ENCODE measurements at regions not wholly inside any gene's neighbourhood (a gene's known extent, or its start where the extent isn't known, plus 50 kb on each side); places are given as distances from the start of the nearest gene placed in this dataset.

DNA sequence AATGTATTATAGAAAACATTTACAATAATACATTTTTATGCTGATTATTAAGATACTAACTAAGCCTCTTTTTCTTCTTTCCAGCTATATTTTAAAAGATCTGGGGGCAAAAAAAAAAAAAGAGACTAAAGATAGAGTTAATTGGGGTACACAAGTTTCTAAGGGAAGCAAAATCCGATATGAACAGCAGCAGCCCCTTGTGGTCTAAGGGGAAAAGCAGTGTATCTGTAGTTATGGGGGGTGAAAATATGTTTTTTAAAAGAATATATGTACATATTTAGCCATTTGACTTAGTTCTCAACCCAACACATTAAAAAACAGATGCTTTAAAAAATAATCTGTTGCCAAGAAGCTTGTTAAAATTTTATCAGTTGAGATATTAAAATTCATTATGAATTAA is 134.3 kb upstream of the POU5F2 start:
- no peak for DNase-seq

DNA sequence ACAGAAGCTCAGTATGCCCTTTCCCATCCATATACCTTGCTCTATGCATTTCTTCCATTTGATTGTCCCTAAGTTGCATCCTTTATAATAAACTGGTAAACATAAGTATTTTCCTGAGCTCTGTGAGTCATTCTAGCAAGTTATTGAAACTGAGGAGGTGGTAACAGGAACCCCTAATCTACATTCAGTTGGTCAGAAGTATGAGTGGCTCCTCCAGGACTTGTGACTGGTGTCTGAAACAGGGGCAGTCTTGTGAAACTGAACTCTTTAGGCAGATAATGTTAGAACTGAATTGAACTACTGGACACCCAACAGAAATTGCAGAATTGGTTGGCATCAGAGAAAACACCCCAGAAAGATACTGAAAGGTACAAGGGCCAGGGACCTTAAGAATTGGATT is 133.1 kb upstream of the POU5F2 start:
- no peak for DNase-seq

DNA sequence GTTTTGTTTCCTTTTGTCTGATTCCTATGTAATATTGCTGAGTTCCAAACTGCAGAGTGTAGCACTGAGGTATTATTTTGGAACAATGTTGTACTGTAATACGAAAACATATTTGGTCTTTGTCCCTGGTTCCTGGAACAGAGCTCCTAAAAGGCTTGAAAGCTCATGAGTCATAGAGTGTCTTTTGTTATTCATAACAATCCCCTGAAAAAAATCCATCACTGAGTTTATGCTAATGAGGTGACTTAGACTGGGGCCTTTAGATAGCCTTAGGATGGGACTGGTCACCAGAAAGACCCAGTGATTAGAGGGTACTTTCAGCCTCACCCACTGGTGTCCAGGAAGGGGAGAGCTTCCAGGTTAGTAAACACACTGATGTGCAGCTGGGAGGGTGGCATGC is 132.7 kb upstream of the POU5F2 start:
- no peak for DNase-seq

- no peak for DNase-seq
These were observed 131.9 kb upstream of the POU5F2 start for GRCh38 chr5:93873211-93873736.

DNA sequence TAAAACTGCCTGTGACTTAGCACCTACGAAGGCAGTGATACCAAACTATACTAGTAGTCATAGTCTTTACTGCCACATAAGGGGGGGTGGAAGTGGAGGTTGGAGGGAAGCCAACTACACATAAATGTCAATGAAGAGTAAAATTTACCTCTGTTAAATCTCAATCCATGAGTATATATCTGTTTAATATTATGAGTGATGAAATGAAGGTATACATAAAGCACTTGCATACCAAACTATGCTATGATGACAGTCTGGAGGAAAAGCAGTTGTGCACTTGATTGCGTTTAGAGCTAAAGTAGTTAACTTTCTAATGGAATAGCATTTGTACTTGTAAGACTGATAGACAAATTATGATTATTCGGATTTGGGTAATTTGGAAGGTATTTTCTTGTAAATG is 129.2 kb upstream of the POU5F2 start:
- DNase-seq, result no peak

- no peak for DNase-seq
These were observed 127.5 kb upstream of the POU5F2 start for GRCh38 chr5:93868851-93869250.

GRCh38 chr5:93850311-93850710 is 108.9 kb upstream of the POU5F2 start:
- DNase-seq, result no peak

- no peak for DNase-seq
These were observed 104.0 kb upstream of the POU5F2 start for GRCh38 chr5:93845376-93845775.

DNA sequence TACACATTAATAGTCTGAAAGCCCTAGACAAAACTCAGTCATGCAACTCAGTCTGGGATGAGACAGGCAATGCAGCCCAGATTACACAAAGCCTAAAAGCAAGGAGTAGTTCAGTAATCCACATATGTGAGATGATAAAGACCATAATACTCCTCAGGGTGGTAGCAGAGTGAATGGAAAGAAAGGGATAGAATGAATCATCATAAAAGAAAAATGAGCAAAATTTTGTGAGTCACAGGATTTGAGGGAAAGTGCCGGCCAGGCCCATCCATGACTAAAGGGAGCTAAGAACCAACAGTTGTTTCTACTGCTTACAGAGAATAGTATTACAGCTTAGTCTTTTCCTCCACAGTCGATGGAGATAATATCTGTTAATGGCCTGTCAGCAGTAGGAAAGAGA is 90.0 kb upstream of the POU5F2 start:
- DNase-seq, result no peak

- no peak for DNase-seq
These were observed 89.5 kb upstream of the POU5F2 start for GRCh38 chr5:93830893-93831292.

DNA sequence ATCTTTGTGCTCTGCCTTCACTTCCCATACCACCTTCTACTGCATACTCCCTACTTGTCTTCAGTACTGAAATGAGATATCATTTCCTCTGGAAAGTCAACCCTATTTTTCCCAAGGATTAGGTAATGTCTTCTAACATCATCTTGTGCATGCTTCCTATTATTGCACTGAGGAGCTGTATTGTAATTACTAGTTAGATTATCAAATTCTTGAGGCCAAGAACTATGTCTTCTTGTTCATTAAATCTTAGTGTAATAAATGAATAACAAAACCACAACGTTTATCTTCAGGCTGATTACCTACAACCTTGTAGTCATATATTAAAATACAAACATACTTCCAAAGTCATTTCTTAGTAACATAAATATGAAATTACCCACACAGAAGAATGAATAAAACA is 87.9 kb upstream of the POU5F2 start:
- DNase-seq, result no peak

GRCh38 chr5:93821891-93822415 is 80.6 kb upstream of the POU5F2 start:
- DNase-seq, result no peak

DNA sequence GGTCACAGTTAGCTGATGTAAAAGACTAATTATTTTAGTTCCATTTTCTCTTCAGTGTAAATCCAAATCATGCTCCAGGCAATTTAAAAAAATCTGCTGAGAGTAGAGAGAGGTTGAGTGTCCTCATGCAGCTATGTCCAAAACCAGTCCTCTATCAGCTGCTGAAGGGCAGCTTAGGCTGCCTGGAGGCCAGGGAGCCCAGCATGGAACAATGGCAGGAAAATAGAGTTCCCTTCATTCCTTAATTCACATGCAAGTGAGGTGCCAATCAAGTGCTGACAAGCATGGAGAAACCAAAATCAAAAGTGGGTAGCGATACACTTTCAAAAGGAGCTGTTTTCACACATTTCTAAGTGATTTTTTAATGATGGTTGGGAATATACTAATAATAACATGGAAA is 78.3 kb upstream of the POU5F2 start:
- no peak for DNase-seq

- no peak for DNase-seq
These were observed 69.4 kb upstream of the POU5F2 start for GRCh38 chr5:93810780-93811179.

GRCh38 chr5:93809430-93809829 is 68.0 kb upstream of the POU5F2 start:
- DNase-seq, result no peak

DNA sequence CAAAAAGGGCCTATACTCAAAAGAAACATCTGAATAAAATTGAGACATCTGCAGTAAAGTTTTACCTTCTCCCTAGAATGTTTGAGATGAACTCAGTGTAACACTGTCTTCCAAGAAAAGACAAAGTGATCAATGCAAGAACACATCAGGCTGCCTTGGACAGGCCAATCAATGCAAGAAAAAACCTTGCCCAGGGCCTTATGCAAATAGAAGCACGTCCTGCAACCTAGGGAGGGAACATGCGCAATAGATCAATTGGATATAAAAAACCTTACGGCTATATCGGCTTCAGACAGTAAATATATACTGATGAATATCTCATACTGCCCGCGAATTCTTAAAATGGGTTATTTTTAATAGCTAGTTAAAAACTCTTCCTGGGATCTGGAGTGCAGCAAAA is 66.4 kb upstream of the POU5F2 start:
- DNase-seq, result no peak

DNA sequence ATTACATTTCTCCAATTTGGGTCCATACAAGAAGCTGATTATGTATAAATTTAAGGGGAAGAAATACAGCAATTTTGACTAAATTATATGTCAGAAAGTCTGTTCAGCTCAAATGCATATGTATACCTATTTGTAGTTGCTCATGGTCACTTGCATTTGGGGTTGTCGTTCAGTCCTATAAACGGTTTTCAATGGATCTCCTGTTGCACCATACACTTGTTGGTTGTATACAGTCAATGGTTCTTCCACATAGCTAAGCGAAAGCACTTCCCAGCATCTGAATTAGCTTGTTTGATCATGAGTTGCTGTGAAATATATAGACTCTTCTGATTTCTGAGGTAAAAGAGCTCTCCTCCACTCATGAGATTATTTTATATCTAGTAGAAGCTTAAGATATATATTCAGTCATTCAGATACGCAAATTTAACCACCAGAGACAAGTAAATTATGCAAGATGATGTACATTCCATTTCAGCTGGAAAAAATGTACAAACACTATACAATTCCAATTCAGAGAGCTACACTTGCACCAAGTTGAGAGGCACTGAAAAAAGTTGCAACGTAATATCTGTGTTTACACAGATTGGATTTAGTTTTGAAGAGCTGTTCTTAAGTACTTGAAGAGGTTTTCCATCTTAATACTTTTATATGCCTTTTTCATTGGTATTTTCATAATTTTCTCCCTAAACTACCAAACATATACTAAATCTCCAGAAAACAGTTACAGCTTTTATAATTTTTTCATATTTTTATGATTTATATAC is 64.4 kb upstream of the POU5F2 start:
- no peak for DNase-seq

GRCh38 chr5:93800988-93801811 is 59.8 kb upstream of the POU5F2 start:
- DNase-seq, result peak; percentile 74

DNA sequence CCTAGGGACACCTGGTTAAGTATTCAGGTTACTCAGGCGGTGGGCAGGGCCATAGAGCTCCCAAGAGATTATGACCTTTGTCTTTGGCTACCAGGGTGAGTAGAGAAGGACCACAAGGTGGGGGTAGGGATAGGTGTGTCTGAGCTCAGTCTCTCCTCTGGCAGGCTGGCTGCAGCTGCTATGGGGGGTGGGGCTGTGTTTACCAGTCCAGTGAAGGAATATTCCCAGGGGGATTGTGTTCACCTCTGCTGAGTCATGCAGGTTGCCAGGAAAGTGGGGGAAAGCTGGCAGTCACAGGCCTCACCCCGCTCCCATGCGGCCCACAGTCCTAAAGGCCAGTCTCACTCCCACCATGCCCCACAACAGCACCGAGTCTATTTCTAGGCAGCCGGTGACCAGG is 53.6 kb upstream of the POU5F2 start:
- no peak for DNase-seq

DNA sequence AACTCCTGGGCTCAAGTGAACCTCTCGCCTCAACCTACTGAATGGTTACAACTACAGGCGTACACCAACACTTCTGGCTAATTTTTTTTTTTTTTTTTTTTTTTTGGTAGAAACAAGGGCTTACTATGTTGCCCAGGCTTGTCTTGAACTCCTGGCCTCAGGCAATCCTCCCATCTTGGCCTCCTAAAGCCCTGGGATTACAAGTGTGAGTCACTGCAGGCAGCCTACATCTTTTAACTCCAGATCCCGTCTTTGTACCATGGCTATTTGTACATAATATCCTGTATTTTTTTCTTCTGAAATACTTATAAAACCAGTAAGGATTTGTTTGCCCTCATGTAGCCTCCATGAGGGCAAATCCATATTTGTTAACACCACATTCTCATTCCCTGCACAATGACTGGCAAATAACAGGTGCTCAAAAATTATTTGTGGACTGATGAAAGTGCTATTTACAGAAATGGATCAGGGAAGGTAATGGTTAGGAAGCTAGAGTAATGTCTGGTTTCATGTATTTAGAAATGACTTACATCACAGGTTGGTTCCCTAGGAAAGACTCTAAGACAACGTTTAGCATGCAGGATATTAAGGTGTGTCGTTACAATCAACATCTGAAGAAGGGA is 51.9 kb upstream of the POU5F2 start:
- DNase-seq, result no peak

DNA sequence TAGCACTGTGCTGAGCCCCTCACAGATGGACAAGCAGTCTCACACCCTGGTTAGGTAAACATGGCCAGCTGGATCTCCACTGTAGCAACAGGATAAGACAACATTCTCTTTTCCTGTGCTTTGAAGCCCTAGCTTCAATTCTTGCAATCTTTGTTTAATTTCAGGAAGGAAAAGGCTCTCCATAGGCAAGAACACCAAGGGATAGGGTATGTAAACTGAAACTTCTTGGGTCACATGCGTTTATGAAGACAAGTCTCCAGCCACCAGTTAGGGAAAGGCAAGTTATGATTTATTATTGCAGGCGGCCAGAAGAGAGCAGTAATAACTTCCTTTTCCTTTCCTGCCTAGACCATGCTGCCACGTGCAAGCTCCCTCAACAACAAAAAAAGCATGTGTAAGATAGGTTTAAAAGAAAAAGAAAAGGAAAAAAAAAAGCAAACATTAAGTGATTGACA is 50.1 kb upstream of the POU5F2 start:
- peak; percentile 33 for DNase-seq
